Brain microvascular endothelial cell (primary cell): ENCODE measurements at regions not wholly inside any gene's neighbourhood (a gene's known extent, or its start where the extent isn't known, plus 50 kb on each side); places are given as distances from the start of the nearest gene placed in this dataset.

Experiments
- DNase-seq: peaks from one replicate; pipeline ENCODE4 v3.0.0-alpha.2; 2020
- H3K27ac ChIP-seq: fragments of 250-450 bp; sonication (Bioruptor Pico); 2 replicates; pipeline ENCODE4 v1.5.1; 2020; ENCODE audit warnings: mild to moderate bottlenecking, moderate library complexity
- H3K27me3 ChIP-seq: fragments of 250-450 bp; sonication (Bioruptor Pico); replicated peaks from 2 replicates; pipeline ENCODE4 v1.5.1; 2020; ENCODE audit warnings: mild to moderate bottlenecking
- H3K36me3 ChIP-seq: fragments of 250-450 bp; sonication (Bioruptor Pico); replicated peaks from 2 replicates; pipeline ENCODE4 v1.5.1; 2020; ENCODE audit warnings: mild to moderate bottlenecking
- H3K4me3 ChIP-seq: 2 replicates; pipeline ENCODE4 v1.5.1; 2011; ENCODE audit warnings: low read depth, mild to moderate bottlenecking, control low read depth, low read length, moderate library complexity
- CTCF ChIP-seq: IDR thresholded peaks from 2 replicates; pipeline ENCODE4 v1.5.1; 2011; ENCODE audit warnings: low read depth, mild to moderate bottlenecking, moderate library complexity, low read length, control low read depth, inconsistent platforms; ENCODE audit errors: missing control alignments
- in situ Hi-C: cut with HindIII; loops from 2 replicates; pipeline ENCODE4 v1.10.0; 2017; ENCODE audit warnings: low sequenced_read_pairs, low pct_ligation_motif_present

- Histone ChIP-seq H3K27ac (no peak overlapping the region), H3K4me3 (no peak overlapping the region), H3K36me3 (no peaks in the 10 kb centered on the region), H3K27me3 (peaks cover 6% of the 10 kb centered on the region)
- no peak for DNase-seq
- TF ChIP-seq CTCF: no peak
- in situ Hi-C loops: no loop called here
Measured at GRCh38 chr20:57840504-57841296, 130.9 kb upstream of the PMEPA1 start.

- H3K27ac ChIP-seq: no peak overlapping the region
- no peak for TF ChIP-seq CTCF
- H3K36me3 ChIP-seq: no peaks in the 10 kb centered on the region
- in situ Hi-C loops: no loop called here
- no peak overlapping the region for H3K4me3 ChIP-seq
- DNase-seq: no peak
- H3K27me3 ChIP-seq: peaks cover 6% of the 10 kb centered on the region
Measured at GRCh38 chr20:57840066-57840465, 130.3 kb upstream of the PMEPA1 start.

DNA sequence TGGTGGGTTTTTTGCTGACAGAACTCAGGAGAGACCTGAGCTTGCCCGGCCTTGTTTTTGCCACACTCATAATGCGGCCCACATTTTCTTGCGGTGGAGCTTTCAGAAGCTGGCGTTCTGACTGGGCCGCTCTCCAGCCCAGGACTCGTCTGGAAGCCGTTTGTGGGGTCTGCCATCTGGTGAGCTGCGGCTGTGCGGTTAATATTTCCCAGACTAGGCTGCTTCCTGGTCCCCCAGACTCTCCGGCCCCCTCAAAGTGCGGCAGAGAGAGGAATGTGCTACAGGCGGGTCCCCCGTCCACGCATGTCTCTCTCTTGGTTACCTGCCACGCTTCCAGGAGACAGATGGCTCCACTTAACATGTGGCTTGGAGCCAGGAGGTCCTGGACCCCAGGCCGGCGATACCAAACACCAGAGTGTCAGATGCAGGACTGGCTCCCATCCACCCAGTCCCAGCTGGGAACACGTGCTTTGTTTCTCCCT is 128.9 kb upstream of the PMEPA1 start:
- TF ChIP-seq CTCF: no peak
- Histone ChIP-seq H3K4me3 (no peak overlapping the region), H3K27ac (no peak overlapping the region), H3K27me3 (peaks cover 6% of the 10 kb centered on the region), H3K36me3 (no peaks in the 10 kb centered on the region)
- in situ Hi-C loops: no loop called here
- no peak for DNase-seq

- no peak for TF ChIP-seq CTCF
- no peak overlapping the region for H3K27ac ChIP-seq
- in situ Hi-C loops: no loop called here
Measured at GRCh38 chr20:57837208-57838035, 127.6 kb upstream of the PMEPA1 start.

DNA sequence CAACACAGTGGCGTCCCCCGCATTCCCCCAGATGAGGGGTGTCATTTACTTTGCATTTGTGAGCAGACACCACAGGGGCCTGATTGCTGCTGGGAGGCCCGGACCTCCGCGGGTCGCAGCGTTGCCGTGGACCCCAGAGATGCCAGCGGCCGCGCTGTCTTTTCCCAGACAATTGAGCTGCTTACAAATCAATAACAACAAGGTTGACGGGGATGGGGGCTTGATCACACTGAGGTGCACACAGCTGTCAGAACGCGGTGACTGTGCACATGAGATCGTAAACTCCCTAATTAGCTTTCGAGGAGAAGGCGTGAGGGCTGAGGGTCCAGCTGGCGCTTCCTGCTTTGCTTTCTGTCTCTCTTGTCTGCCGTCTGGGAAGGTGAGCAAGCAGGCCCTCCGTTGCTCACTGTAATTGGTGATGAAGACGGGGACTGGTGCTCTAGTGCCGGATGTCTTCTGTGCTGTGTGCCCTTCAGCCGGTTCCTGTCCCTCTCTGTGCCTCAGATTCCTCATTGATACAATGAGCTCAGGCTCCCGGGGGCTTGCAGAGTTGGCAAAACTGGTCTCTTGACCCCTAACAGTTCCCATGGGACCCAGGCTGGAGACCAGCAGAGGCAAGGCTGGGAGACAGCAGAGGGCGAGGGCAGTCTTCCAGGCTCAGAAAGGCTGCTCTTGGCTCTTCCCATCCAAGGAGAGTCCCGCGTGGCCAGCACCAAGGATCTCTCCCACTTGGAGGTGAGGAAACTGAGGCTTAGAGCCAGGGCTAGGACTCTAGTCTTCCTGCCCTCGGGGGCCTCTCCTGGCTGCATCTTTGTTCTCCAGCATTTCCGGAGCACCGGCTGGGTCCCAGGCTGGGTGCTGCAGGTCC is 126.0 kb upstream of the PMEPA1 start:
- in situ Hi-C loops: no loop called here
- no peak for TF ChIP-seq CTCF
- H3K27ac ChIP-seq: no peak overlapping the region
- no peak overlapping the region for H3K4me3 ChIP-seq
- no peak for DNase-seq
- H3K36me3 ChIP-seq: no peaks in the 10 kb centered on the region
- H3K27me3 ChIP-seq: peaks cover 6% of the 10 kb centered on the region

More at GRCh38 chr20:57837208-57838035, 127.6 kb upstream of the PMEPA1 start:
- Histone ChIP-seq H3K36me3 (no peaks in the 10 kb centered on the region), H3K27me3 (peaks cover 6% of the 10 kb centered on the region), H3K4me3 (no peak overlapping the region)
- DNase-seq: no peak
